Adipocyte (in vitro differentiated cells): ENCODE measurements at regions not wholly inside any gene's neighbourhood (a gene's known extent, or its start where the extent isn't known, plus 50 kb on each side); places are given as distances from the start of the nearest gene placed in this dataset.
"Not testable (repeated sequence)": the region's sequence is repeated elsewhere in the genome, so short reads cannot be mapped to it uniquely, and the experiment has no call there.

Experiments used
- DNase-seq: peaks from one replicate; pipeline ENCODE4 v3.0.0-alpha.2; 2015; ENCODE audit warnings: low read depth
- H3K27me3 ChIP-seq: replicated peaks from 2 replicates; pipeline ENCODE4 v1.7.0; 2013; ENCODE audit warnings: mild to moderate bottlenecking, low read length, moderate library complexity; ENCODE audit not compliant: control insufficient read depth, insufficient read depth
- H3K36me3 ChIP-seq: 2 replicates; pipeline ENCODE4 v1.7.0; 2013; ENCODE audit warnings: low read length, mild to moderate bottlenecking, moderate library complexity; ENCODE audit not compliant: control insufficient read depth, insufficient read depth, severe bottlenecking
- H3K4me1 ChIP-seq: 2 replicates; pipeline ENCODE4 v1.7.0; 2013; ENCODE audit warnings: mild to moderate bottlenecking, low read length, moderate library complexity; ENCODE audit not compliant: control insufficient read depth, insufficient read depth
- H3K4me3 ChIP-seq: 2 replicates; pipeline ENCODE4 v1.7.0; 2013; ENCODE audit warnings: mild to moderate bottlenecking, low read length, moderate library complexity
- H3K9ac ChIP-seq: 2 replicates; pipeline ENCODE4 v1.7.0; 2013; ENCODE audit warnings: mild to moderate bottlenecking, low read length, moderate library complexity
- H3K9me3 ChIP-seq: 2 replicates; pipeline ENCODE4 v1.7.0; 2013; ENCODE audit warnings: mild to moderate bottlenecking, low read length, moderate library complexity; ENCODE audit not compliant: control insufficient read depth

DNA sequence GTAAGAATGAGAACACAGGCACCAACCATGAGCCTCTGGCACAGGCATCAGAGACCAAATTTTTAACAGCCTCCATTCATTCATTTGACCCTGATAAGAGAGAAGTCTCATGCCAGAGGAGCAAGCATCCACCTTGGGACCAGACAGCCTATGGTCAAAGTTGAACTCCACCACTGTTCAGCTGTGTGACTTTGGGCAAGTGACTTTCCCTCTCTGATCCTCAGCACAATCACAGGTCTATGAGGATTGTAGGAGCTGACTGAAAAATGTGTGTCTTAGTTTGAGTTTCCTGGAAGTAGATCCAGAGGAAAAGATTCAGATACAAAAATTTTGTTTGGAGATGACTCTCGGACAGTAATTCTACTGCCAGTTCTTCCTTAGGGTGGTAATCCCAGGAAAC lies 645.1 kb upstream of the DEFB115 start:
- no peaks in the 10 kb centered on the region for H3K4me1 ChIP-seq
- H3K4me3 ChIP-seq = no peak overlapping the region
- no peaks in the 10 kb centered on the region for H3K27me3 ChIP-seq
- no peak for DNase-seq
- H3K9me3 ChIP-seq = peaks cover 12% of the 10 kb centered on the region
- no peak overlapping the region for H3K9ac ChIP-seq
- no peaks in the 10 kb centered on the region for H3K36me3 ChIP-seq

DNA sequence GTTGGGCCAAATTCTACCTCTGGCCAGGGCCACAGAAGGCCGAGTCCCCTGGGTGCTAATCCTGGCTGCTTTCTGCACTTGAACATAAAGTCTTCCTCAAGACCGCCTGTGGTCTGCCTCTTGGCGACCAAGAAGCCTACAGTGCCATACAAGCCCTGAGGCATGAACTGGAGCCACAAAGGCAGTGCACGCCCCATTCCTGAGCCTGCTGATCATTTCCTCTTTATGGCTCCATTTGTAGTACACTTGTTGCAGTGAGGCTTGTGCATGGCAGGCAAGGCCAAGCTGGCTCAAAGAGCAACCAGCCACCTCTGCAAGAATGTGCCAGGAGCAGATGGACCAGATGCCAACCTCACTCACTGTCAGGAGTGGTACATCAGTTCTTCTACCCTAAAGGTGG lies 636.1 kb upstream of the DEFB115 start:
- not testable (repeated sequence) for H3K4me3 ChIP-seq, H3K9me3 ChIP-seq, H3K9ac ChIP-seq, H3K4me1 ChIP-seq, DNase-seq, H3K27me3 ChIP-seq, H3K36me3 ChIP-seq

DNA sequence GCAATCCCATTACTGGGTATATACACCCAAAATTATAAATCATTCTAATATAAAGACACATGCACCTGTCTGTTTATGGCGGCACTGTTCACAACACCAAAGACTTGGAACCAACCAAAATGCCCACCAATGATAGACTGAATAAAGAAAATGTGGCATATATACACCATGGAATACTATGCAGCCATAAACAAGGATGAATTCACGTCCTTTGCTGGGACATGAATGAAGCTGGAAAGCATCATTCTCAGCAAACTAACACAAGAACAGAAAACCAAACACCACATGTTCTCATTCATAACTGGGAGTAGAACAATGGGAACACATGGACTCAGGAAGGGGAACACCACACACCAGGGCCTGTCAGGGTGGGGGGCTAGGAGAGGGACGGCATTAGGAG lies 633.2 kb upstream of the DEFB115 start:
- not testable (repeated sequence) for H3K9ac ChIP-seq, DNase-seq, H3K9me3 ChIP-seq

DNA sequence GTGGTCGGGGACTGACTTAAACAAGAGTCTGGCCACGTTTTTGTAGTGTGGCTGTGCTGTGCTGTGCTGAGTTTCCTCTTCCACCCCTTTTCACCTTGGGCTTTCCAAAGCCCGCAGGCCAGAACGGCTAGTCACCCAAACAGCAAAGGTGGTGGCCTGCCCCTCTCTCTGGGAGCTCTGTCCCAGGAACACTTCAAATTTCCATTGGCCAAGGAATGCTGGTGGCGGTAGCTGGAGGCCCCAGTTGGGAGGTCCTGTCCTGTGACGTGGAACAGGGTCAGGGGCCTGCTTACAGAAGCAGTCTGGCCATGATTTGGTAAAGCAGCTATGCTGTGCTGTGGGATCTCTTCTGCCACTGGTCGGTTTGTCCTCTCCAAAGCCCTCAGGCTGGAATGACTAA lies 628.1 kb upstream of the DEFB115 start:
- H3K27me3 ChIP-seq, H3K9me3 ChIP-seq, H3K4me1 ChIP-seq, H3K9ac ChIP-seq, H3K36me3 ChIP-seq, DNase-seq, H3K4me3 ChIP-seq: not testable (repeated sequence)

More for the DNA sequence above, 633.2 kb upstream of the DEFB115 start:
- H3K4me1 ChIP-seq, H3K27me3 ChIP-seq, H3K4me3 ChIP-seq, H3K36me3 ChIP-seq: not testable (repeated sequence)

DNA sequence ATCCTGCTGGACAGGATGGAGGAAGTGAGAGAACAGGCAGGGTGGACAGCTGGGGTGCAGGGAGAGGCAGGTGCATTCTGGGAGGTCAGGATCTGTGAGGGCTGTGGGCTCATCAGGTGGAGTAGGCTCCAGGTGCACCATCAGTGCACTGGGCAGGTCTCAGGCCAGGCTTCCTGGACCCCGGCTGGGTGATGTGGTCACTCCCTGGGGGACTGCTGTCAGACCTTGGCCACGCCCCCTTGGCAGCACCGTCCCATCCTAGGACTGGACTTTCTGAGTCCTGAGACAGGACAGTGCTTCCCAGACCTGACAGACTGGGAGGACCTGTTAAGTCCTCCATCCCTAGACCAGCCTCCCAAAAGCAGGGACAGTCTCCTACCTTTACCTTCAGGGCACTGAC lies 626.7 kb upstream of the DEFB115 start:
- Histone ChIP-seq H3K36me3 (no peaks in the 10 kb centered on the region), H3K27me3 (no peaks in the 10 kb centered on the region), H3K9me3 (no peaks in the 10 kb centered on the region), H3K4me1 (no peaks in the 10 kb centered on the region), H3K9ac (no peak overlapping the region), H3K4me3 (no peak overlapping the region)
- no peak for DNase-seq

DNA sequence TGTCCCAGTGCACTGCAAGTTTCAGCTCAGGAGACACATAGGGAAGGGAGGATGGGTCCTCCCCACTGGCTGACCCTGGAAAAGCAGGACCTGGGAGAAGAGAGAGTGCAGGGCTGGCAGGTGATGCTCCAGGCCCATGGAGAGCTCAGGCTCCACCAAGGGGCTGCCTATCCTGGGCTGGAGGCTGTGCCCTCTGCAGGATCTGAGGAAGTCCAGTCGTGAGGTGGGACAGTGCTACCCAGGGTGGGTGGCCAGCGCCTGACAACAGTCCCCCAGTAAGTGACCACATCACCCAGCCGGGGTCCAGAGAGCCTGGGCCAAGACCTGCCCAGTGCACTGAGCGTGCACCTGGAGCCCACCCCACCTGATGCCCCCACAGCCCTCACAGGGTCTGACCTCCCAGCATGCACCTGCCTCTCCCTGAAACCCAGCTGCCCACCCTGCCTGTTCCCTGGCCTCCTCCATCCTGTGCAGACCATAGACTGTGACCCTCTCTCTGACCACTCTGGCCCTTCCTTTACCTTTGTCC lies 626.1 kb upstream of the DEFB115 start:
- H3K9me3 ChIP-seq, H3K27me3 ChIP-seq, H3K4me3 ChIP-seq, H3K4me1 ChIP-seq, DNase-seq, H3K36me3 ChIP-seq, H3K9ac ChIP-seq: not testable (repeated sequence)

DNA sequence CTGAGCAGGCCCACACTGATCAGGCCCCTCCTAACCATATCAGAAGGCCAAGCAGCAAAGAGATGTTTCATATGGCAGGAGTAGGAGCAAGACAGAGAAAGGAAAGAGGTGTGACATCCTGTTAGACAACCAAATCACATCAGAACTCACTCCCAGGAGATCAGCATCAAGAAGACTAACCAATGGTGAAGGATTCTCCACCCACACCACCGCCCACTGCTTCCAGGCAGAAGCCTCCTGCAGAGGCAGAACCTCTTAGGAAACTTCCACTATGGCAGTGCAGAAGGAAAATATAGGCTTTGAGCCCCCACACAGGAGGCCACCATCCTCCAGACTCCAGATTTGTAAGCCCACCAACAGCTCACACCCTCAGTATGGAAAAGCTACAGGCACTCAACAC lies 624.7 kb upstream of the DEFB115 start:
- not testable (repeated sequence) for H3K4me3 ChIP-seq, H3K9ac ChIP-seq, H3K27me3 ChIP-seq, H3K9me3 ChIP-seq, H3K36me3 ChIP-seq, DNase-seq, H3K4me1 ChIP-seq

DNA sequence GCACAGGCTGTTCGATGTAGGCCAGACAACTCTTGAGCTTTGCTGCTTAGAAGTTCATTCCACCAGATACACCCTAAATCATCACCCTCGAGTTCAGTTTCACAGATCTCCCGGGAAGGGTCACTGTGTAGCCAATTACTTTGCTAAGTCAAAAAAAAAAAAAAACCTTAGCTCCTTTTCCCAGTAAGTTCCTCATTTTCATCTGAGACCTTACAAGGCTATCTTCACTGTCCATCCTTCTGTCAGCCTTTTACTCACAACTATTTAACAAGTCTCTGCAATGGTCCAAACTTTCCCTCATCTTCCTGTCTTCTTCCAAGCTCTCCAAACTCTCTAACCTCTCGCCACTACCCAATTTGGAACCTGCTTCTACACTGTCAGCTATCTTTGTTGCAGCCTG lies 615.9 kb upstream of the DEFB115 start:
- H3K27me3 ChIP-seq, H3K36me3 ChIP-seq, H3K4me3 ChIP-seq, H3K4me1 ChIP-seq, H3K9ac ChIP-seq, DNase-seq, H3K9me3 ChIP-seq: not testable (repeated sequence)

DNA sequence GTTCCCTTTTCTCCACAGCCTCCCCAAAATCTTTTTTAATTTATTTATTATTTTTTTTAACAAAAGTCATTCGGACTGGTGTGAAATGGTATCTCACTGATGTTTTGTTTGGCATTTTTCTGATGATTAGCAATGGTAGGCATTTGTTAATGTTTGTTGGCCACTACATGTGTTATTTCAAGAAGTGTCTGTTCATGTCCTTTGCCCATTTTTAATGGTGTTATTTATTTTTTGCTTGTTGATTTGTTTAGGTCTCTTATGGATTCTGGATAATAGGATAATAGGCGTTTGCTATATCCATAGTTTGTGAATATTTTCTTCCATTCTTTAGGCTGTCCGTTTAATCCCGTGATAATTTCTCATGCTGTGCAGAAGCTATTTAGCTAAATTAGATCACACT lies 596.5 kb upstream of the DEFB115 start:
- not testable (repeated sequence) for H3K9me3 ChIP-seq, H3K27me3 ChIP-seq, H3K36me3 ChIP-seq, DNase-seq, H3K9ac ChIP-seq, H3K4me1 ChIP-seq, H3K4me3 ChIP-seq

DNA sequence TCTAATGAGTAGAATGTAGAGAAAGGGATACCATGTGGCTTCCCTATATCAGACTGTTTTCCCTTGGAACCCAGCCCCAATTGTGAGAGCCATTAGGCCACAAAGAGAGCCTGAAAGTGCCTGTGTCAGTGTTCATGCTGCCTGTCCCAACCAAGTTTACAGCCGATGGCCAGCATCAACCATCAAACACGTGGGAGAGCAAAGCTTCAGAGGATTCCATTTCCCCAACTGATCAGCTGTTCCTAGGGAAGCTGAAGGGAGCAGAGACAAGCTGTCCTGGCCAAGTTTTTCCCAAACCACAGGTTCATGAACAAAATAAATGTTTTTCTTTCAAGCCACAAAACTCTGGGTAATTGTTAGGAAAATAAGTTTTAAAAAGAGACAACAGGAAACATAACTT lies 589.0 kb upstream of the DEFB115 start:
- not testable (repeated sequence) for H3K27me3 ChIP-seq, H3K36me3 ChIP-seq, H3K9ac ChIP-seq, DNase-seq, H3K4me3 ChIP-seq, H3K4me1 ChIP-seq, H3K9me3 ChIP-seq

DNA sequence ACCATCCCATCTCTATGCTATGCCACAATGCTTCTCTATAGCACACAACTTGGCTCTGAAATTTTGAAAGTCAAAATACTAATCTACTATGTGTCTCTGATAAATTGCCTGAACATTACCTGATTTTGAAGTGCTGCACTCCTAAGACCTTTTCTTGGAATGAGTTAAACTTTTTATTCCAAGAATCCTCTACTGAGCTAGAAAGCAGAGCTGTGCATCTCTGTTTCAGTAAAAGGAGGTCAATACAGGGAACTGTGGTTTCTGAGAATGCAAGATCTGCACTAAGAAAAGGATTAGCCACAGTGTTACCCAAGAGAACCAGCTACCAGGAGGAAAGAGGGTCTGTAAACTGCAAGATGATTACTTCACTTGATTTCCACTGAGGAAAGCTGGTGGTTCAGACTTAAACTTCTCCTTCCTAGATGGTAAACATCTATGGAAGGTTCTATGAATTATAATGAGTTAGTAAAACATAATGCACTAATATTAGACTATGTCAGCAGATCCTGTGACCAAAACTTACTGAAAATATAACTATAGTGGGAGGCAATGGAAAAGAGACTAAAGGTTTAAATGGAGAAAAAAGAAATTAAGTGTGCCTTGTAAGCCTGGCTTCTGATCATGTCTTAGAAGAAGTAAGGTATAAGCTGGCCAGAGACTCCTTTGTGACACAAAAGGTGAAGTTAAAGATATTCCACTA lies 588.0 kb upstream of the DEFB115 start:
- H3K9ac ChIP-seq, H3K4me3 ChIP-seq, H3K36me3 ChIP-seq, H3K27me3 ChIP-seq, DNase-seq, H3K4me1 ChIP-seq, H3K9me3 ChIP-seq: not testable (repeated sequence)

DNA sequence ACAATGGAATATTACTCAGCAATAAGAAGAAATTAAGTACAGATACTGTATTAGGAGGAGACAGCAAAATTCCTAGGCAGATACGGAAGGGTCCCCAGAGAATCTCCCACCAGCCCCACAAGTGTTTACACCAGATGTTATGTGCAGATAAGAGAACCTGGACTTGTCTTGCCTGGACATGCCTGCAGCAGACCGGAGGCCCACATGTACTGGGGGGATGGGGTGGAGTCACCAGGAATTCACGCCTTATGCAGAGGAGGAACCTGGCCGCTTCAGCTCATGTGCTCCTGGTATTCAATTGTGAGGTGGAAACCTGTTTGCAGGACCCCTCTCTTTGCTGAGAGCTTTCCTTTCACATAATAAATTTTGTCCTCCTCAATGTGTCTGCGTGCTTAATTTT lies 586.3 kb upstream of the DEFB115 start:
- not testable (repeated sequence) for H3K9ac ChIP-seq, DNase-seq, H3K27me3 ChIP-seq, H3K36me3 ChIP-seq, H3K9me3 ChIP-seq, H3K4me1 ChIP-seq, H3K4me3 ChIP-seq
